ENCODE measurements at regions not wholly inside any gene's neighbourhood (a gene's known extent, or its start where the extent isn't known, plus 50 kb on each side); places are given as distances from the start of the nearest gene placed in this dataset.
A peak's percentile ranks its signal among the peaks of the same experiment; 100 is the strongest.

DNA sequence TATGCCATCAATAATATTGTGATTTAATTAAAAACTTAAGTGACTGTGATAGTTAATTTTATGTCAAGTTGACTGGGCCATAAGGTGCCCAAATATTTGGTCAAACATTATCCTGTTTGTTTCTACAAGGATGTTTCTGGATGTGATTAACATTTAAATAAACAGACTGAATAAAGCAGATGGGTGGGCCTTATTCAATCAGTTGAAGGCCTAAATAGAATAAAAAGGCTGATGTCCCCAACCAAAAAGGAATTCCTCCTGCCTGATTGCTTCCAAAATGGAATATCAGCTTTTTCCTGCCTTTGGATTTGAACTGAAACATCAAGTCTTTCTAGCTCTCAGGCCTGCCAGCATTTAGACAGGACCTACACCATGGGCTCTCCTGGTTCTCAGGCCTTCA is 961.7 kb downstream of the NTRK3 start:
- TF ChIP-seq, protein P1, sequence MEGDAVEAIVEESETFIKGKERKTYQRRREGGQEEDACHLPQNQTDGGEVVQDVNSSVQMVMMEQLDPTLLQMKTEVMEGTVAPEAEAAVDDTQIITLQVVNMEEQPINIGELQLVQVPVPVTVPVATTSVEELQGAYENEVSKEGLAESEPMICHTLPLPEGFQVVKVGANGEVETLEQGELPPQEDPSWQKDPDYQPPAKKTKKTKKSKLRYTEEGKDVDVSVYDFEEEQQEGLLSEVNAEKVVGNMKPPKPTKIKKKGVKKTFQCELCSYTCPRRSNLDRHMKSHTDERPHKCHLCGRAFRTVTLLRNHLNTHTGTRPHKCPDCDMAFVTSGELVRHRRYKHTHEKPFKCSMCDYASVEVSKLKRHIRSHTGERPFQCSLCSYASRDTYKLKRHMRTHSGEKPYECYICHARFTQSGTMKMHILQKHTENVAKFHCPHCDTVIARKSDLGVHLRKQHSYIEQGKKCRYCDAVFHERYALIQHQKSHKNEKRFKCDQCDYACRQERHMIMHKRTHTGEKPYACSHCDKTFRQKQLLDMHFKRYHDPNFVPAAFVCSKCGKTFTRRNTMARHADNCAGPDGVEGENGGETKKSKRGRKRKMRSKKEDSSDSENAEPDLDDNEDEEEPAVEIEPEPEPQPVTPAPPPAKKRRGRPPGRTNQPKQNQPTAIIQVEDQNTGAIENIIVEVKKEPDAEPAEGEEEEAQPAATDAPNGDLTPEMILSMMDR (IDR thresholded peaks at IDR 0.05; ENCODE audit: low read depth, low read length, missing control alignments) = no peak
- H3K4me3 ChIP-seq (replicated peaks; ENCODE audit: low read depth, low read length) = no peak overlapping the region
- no peak for DNase-seq (ENCODE audit: extremely low read depth, low read depth)

DNA sequence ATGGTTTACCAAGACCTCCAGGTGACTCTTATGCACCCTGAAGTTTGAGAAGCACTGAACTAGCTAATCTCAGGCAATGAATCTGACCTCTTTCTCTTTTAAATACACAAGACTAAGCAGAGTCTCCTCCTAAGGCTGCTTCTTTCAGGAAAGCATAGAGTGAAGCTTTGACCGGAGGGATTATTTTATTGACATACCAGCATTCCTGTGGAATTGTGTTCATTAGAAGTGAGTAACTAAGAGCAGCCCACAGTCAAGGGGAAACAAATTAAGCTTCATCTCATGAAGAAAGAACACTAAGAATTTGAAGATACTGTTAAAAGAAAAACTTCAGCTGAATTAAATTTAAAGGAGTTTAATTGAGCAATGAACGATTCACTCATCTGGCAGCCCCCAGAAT is 963.5 kb downstream of the NTRK3 start:
- no peak overlapping the region for H3K4me3 ChIP-seq (replicated peaks; ENCODE audit: low read depth, low read length)
- TF ChIP-seq, protein P1 (IDR thresholded peaks at IDR 0.05; ENCODE audit: low read depth, low read length, missing control alignments) = no peak
- DNase-seq (ENCODE audit: extremely low read depth, low read depth) = no peak

DNA sequence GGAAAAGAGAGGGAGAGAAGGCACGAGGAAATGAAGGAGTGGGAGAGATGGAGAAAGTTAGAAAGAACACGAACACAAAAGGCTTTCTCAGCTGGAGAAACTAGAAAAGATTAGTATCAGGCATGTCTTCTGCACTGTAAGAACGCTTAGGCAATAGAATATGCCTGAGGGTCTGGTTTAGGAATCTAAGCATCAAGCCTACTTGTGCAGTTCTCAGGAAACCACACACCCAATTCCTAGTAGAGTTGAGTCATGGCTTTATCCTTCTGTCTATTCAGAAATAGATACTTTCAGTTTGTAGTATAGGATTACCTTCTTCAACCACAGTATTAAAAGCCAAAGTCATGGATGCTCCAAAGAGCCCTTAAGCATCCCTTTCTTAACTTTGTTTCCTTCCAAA is 969.4 kb downstream of the NTRK3 start:
- TF ChIP-seq, protein P1 (IDR thresholded peaks at IDR 0.05; ENCODE audit: low read depth, low read length, missing control alignments) = no peak
- peak; percentile 79 for DNase-seq (ENCODE audit: extremely low read depth, low read depth)
- no peak overlapping the region for H3K4me3 ChIP-seq (replicated peaks; ENCODE audit: low read depth, low read length)

DNA sequence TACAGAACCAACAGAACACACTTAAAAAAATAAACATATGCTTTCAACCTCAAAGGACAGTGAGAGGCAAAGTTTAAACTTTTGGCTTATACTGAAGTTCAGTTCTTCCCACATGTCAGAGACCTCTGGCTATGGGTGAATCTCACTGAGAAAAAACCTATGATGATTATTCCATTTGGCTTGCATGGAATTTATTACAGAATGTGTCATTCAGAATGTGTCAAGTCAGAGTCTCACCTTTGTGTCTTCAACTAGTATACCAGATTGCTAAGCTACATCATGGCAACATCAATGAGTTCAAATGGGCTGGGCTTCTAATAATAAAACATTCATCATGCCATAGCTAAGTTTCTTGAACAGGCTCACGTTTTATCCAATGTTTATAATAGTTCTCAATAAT is 987.0 kb downstream of the NTRK3 start:
- no peak overlapping the region for H3K4me3 ChIP-seq (replicated peaks; ENCODE audit: low read depth, low read length)
- DNase-seq (ENCODE audit: extremely low read depth, low read depth) = no peak
- TF ChIP-seq, protein P1 (IDR thresholded peaks at IDR 0.05; ENCODE audit: low read depth, low read length, missing control alignments) = no peak

DNA sequence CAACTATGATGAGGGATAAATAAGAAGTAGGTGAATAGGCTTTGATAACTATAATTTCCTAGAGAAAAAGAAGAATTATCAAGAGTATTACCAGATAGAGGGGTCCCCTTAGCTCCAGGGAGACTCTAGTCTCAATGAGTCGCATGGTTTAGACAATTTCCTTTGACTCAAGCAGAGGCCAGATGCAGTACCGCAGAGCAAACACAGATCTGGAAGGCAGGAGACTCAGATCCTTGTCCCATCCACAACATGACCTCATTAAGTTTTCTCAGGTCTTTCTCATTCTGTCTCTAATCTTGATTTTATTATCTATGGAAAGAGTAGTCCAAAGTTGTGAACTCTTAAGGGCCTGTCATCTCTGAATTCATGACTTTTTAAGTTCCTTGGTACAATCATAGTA is 987.9 kb downstream of the NTRK3 start:
- H3K4me3 ChIP-seq (replicated peaks; ENCODE audit: low read depth, low read length) = no peak overlapping the region
- no peak for DNase-seq (ENCODE audit: extremely low read depth, low read depth)
- TF ChIP-seq, protein P1 (IDR thresholded peaks at IDR 0.05; ENCODE audit: low read depth, low read length, missing control alignments) = no peak

DNA sequence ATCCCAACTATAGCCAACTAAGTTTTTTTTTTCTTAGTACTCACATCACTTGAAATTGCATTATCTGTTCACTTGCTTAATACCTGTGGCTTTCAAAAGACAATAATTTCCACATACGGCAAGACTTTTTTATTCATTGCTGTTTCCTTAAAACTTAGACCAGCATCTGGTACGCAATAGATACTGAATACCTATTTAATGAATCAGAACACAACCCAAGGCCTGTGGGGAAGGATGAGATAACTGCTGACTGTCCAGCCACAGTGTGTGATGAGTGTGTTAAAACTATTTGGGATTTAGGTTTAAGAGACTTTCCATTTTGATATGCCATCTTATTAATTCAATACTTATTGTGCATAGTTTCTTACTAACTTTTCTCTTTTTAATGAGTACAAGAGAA is 988.7 kb downstream of the NTRK3 start:
- TF ChIP-seq, protein P1 (IDR thresholded peaks at IDR 0.05; ENCODE audit: low read depth, low read length, missing control alignments) = no peak
- peak; percentile 73 for DNase-seq (ENCODE audit: extremely low read depth, low read depth)
- no peak overlapping the region for H3K4me3 ChIP-seq (replicated peaks; ENCODE audit: low read depth, low read length)

DNA sequence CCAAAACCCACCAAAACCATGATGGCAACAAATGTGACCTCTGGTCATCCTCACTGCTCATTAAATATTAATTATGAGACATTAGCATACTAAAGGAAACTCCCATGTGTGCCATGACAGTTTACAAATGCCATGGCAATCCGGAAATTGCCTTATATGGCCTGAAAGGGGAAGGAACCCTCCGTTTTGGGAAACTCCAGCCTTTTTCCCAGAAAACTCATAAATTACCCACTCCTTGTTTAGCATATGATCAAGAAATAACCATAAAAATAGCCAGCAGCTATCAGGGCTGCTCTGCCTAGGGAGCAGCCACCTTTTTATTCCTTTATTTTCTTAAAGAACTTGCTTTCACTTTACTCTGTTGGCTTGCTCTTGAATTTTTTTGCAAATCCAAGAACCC is 992.7 kb downstream of the NTRK3 start:
- TF ChIP-seq, protein P1 (IDR thresholded peaks at IDR 0.05; ENCODE audit: low read depth, low read length, missing control alignments) = no peak
- H3K4me3 ChIP-seq (replicated peaks; ENCODE audit: low read depth, low read length) = no peak overlapping the region
- no peak for DNase-seq (ENCODE audit: extremely low read depth, low read depth)
